HG02623 (cell line): ENCODE measurements at regions not wholly inside any gene's neighbourhood (a gene's known extent, or its start where the extent isn't known, plus 50 kb on each side); places are given as distances from the start of the nearest gene placed in this dataset.
"Not testable (repeated sequence)": the region's sequence is repeated elsewhere in the genome, so short reads cannot be mapped to it uniquely, and the experiment has no call there.

Experiments used
- ATAC-seq: cut with Tn5 transposase; IDR thresholded peaks from one replicate; pipeline ENCODE4 v1.9.1; 2021; ENCODE audit warnings: moderate library complexity; ENCODE audit not compliant: unreplicated experiment

DNA sequence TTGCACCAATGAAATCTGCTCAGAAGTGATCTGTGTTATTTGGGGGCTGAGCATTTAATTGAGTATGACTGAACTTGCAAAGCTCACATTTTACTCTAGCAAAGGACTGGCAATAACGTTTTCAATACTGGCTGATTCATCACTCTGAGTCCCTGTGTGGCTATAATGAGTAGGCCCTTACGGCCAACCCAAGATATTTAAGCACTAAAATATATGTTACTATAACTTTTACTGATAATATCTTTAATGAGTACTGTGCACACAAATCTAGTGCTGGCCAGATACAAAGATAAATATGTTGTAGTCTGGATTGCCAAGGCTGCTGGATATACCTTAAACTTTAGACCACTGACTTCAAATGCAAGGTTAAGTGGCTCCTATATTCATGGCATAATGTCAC is 436.4 kb upstream of the KCNMB2 start:
- no peak for ATAC-seq

- ATAC-seq = no peak
Measured at GRCh38 chr3:178100908-178101307, 435.3 kb upstream of the KCNMB2 start.

DNA sequence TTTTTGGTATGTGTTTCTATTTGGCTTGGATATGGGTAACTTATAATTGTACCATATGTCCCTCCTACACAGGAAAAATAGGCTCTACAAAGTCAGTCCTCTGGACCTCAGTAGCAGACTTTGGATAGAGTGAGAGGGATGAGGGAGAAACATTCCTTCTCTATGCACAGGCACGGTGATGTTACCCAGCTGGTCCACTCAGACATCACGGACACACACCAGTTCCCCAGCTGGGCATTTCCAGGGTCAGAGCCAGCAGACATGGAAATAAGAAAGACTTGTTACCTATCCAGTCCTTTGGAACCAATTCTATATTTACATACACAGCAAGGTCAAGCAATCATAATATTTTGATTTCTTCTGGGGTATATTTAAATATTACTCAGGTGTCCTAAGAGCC is 433.1 kb upstream of the KCNMB2 start:
- ATAC-seq = no peak

GRCh38 chr3:178107804-178108203 is 428.4 kb upstream of the KCNMB2 start:
- no peak for ATAC-seq

GRCh38 chr3:178109691-178110090 is 426.5 kb upstream of the KCNMB2 start:
- ATAC-seq = no peak

DNA sequence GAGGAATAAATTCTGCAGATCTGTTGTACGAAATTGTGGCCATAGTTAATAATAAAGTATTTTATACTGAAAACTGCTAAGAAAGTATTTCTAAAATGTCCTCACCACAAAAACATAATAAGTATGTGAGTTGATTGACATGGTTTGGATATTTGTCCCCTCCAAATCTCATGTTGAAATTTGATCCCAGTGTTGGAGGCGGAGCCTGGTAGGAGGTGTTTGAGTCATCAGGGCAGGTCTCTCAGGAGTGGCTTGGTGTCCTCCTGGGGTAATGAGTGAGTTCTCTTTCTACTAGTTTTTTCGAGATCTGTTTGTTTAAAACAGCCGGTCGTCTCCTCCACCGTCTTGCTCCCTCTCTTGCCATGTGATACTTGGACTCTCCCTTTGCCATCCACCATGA is 424.1 kb upstream of the KCNMB2 start:
- no peak for ATAC-seq

GRCh38 chr3:178112552-178112951 is 423.7 kb upstream of the KCNMB2 start:
- ATAC-seq = not testable (repeated sequence)

DNA sequence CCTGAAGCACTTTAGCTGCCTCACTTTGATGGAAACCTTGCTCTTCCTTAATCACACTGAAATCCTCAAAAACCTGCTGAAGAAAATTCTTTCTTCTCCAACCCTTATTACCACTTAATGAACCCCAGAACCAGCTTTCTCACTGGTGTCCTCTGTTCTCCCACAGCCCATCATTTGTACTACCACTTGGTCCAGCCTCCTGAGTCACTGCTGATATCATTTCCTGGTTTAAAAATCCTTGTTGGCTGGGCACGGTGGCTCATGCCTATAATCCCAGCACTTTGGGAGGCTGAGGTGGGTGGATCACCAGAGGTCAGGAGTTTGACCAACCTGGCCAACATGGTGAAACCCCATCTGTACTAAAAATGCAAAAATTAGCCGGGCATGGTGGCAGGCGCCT is 418.6 kb upstream of the KCNMB2 start:
- ATAC-seq = no peak

GRCh38 chr3:178119608-178120295 is 416.5 kb upstream of the KCNMB2 start:
- not testable (repeated sequence) for ATAC-seq

- ATAC-seq = no peak
Measured at GRCh38 chr3:178120367-178120766, 415.9 kb upstream of the KCNMB2 start.

- ATAC-seq = no peak
Measured at GRCh38 chr3:178126686-178127085, 409.6 kb upstream of the KCNMB2 start.

- ATAC-seq = no peak
Measured at GRCh38 chr3:178127221-178127620, 409.0 kb upstream of the KCNMB2 start.

DNA sequence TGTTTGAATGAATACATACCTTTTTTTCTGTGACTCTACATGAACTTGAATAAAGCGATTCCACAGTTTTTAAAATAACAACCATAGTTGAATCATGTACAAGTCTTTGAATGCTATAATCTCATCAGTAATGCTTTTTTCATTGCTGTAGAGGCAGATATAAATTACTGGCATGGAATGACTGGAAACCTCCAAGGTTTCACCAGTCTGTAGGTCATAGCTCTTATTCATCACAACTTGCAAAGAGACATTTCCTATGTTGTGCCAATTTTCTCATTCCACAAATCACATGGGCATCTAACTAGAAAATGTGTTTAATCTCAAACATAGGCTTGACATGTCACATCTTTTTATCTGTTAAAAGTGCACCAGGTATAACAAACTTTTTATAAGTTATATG is 407.1 kb upstream of the KCNMB2 start:
- ATAC-seq = no peak

DNA sequence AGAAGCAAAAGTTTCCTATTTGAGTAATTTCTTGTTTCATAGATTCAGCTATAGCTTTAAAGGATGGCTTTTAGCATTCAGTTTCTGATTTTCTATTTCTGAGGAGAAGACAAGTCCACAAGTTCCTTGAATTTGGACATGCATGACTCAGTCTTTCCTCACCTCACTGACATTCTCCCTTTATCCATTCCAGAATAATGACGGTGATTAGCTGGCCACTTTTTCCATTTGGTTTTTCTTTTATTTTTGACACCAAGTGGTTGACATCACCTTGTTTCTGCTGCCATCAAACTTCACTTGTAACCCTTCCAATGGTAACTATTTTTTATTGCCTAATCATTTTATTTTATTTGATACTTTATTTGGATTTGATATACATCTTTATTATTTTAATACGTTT is 404.4 kb upstream of the KCNMB2 start:
- no peak for ATAC-seq

GRCh38 chr3:178137206-178137605 is 399.0 kb upstream of the KCNMB2 start:
- ATAC-seq = no peak

GRCh38 chr3:178137831-178138230 is 398.4 kb upstream of the KCNMB2 start:
- ATAC-seq = no peak

DNA sequence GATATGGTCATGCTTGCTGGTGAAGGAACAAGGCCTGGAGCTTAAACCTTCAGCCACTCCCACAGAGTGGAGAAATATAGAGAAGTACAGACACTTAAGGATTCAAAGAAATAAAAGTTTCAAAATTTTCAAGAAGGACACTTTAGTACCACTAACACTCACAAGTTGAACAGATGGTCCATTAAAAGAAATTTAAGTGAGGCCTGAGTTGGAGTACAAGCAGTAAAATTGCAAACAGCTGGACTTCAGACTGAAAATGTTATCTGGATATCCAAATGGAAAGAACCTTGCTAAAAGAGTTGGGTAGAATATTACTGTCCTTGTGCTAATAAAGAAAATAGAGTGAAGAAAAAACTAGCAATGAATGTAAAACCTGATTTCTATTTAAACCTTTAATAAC is 397.1 kb upstream of the KCNMB2 start:
- ATAC-seq = no peak

DNA sequence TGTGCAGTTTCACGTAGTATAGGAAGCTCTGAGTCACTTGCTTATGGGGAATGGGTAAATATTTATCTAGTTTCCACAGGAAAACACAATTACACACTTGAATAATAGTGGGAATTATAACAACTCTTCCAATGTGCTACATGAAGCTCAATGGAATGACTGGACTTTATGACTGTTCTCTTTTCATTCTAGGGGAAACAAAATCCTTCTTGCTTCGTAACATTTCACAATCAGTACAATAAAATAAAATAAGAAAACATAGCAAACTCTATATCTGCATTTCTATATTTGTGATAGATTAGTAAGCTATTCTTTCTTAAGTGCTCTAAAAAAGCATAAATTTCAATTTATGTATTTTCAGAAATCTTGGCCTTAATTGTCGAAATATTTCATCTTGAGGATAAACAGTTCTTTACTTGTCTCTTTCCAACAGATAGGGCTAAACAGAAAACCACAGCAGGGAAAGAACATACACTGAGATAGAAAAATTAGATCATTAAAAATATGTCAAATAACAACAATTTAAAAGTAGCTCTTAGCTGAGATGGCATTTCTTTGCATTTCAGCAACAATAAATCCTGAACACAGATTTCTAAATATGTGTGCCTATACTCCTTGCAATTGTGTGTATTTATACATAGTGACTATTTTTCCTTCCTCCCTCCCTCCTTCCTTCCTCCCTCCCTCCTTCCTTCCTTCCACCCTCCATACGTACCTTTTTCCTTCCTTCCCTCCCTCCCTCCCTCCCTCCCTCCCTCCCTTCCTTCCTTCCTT is 395.5 kb upstream of the KCNMB2 start:
- no peak for ATAC-seq

GRCh38 chr3:178141305-178141684 is 394.9 kb upstream of the KCNMB2 start:
- ATAC-seq = not testable (repeated sequence)

DNA sequence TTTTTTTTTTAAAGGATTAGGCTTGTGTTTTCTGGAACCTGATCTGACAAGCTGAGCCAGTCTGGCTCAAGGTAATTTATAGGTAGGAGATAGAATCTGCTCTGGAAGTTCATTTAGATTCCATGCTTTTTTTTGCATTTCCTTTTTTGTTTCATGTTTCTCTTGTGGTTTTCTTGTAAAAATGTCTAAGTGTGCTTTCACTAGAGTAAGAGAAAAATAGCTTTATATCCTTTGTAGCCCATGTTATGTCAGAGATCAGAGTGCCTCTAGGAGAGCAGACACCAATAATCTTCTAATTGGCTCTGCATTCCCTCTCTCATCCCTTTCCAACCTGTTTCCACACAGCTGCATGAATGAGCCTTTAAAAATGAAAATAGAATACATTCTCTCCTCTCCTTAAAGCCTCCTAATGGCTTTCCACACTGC is 389.8 kb upstream of the KCNMB2 start:
- no peak for ATAC-seq

DNA sequence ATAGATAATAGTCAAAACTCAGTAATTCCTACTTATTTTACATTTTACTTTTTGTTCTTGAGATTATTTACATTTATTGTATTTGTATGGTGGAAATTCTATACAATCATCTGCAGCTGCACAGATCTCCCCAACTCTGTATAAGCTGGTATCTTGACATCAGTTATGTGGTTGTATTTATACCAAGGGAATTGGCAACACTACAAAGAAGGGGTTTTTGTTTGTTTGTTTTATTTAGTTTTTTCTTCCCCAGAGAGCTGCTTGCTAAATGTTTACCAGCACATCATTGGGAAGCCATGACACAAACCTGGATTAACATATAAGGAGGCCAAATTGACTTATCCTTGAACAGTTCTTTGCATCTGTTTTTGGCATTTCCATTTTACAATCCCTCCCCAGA is 389.2 kb upstream of the KCNMB2 start:
- ATAC-seq = no peak

DNA sequence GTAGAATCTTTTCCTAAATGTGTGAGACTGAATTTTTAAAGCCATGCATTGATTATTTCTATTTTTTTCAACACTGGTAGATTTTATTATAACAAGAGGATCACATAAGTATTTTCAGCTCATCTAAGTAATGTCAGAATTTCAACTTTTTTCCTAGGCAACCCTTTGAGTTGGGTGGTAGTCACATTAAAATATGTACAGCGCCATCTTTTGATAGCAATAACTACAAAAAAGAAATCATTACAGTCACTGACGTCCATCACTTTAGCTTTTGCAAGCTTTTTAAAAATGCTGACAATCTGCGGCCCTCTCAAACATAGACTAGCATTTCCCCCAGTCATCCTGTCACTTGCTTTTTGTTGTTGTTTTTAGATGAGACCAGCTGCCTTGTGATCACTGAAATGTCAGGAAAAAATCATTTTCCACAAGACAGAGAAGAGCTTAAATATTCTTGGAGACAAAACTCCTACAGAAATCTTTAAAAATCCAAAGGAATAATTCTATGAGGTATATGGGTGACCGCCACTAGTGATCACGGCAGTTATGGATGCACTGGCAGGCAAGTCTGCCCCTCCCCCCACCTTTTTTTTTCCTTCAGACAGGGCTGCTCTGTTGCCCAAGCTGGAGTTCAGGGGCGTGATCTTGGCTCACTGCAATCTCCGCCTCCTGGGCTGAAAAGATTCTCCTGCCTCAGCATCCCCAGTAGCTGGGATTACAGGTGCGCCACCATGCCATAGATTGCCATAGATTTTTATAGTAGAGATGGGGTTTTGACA is 384.0 kb upstream of the KCNMB2 start:
- ATAC-seq = no peak
